Liver (tissue), 7 donors: ENCODE measurements at regions not wholly inside any gene's neighbourhood (a gene's known extent, or its start where the extent isn't known, plus 50 kb on each side); places are given as distances from the start of the nearest gene placed in this dataset.

Experiments
- DNase-seq: peaks from one replicate; pipeline ENCODE4 v3.0.0-alpha.2; 2017; ENCODE audit warnings: low spot score
- H3K27ac ChIP-seq, 2 donors: one replicate each; pipeline ENCODE4 v1.7.0; 2013; ENCODE audit warnings: inconsistent platforms in 2 of 2, low read length in 2 of 2, control low read depth in 1 of 2, low read depth in 1 of 2, mild to moderate bottlenecking in 1 of 2
- H3K27me3 ChIP-seq, 4 donors: one replicate each; pipeline versions ENCODE4 v1.6.1 to v1.7.0; 2013; ENCODE audit warnings: low read length in 3 of 4, inconsistent platforms in 1 of 4, mild to moderate bottlenecking in 1 of 4, moderate library complexity in 1 of 4; ENCODE audit not compliant: control insufficient read depth in 4 of 4, insufficient read depth in 4 of 4
- H3K36me3 ChIP-seq, 4 donors: one replicate each; pipeline versions ENCODE4 v1.6.1 to v1.7.0; 2013; ENCODE audit warnings: low read length in 3 of 4, mild to moderate bottlenecking in 3 of 4, low read depth in 1 of 4, moderate library complexity in 1 of 4; ENCODE audit not compliant: control insufficient read depth in 4 of 4, insufficient read depth in 3 of 4
- H3K4me1 ChIP-seq, 4 donors: one replicate each; pipeline versions ENCODE4 v1.6.1 to v1.7.0; 2013; ENCODE audit warnings: low read length in 3 of 4, mild to moderate bottlenecking in 3 of 4, moderate library complexity in 1 of 4; ENCODE audit not compliant: control insufficient read depth in 4 of 4, insufficient read depth in 4 of 4
- H3K4me3 ChIP-seq, 3 donors: one replicate each; pipeline versions ENCODE4 v1.6.1 to v1.7.0; 2013; ENCODE audit warnings: low read length in 3 of 3, control low read depth in 1 of 3, low read depth in 1 of 3, mild to moderate bottlenecking in 1 of 3
- H3K9ac ChIP-seq, 2 donors: one replicate each; pipeline ENCODE4 v1.7.0; 2013; ENCODE audit warnings: low read length in 2 of 2, mild to moderate bottlenecking in 2 of 2, moderate library complexity in 2 of 2, control low read depth in 1 of 2, low read depth in 1 of 2
- H3K9me3 ChIP-seq, 4 donors: one replicate each; pipeline versions ENCODE4 v1.6.1 to v1.7.0; 2013; ENCODE audit warnings: low read length in 3 of 4; ENCODE audit not compliant: control insufficient read depth in 4 of 4
- EGR1 ChIP-seq, 2 donors: IDR thresholded peaks; 2 replicates each; pipeline ENCODE4 v1.6.1; 2016 to 2018; ENCODE audit warnings: antibody characterized with exemption in 2 of 2, low read depth in 2 of 2
- FOXA1 ChIP-seq: IDR thresholded peaks from 2 replicates; pipeline ENCODE4 v1.6.1; 2016; ENCODE audit warnings: antibody characterized with exemption
- FOXA2 ChIP-seq: IDR thresholded peaks from 2 replicates; pipeline ENCODE4 v1.6.1; 2016; ENCODE audit warnings: antibody characterized with exemption
- HNF4A ChIP-seq, 2 donors: conservative IDR thresholded peaks; 2 replicates each; pipeline ENCODE4 v1.6.1; 2016; ENCODE audit warnings: antibody characterized with exemption in 2 of 2, mild to moderate bottlenecking in 2 of 2
- HNF4G ChIP-seq: IDR thresholded peaks from 2 replicates; pipeline ENCODE4 v1.6.1; 2016; ENCODE audit warnings: antibody characterized with exemption
- NR2F2 ChIP-seq: IDR thresholded peaks from 2 replicates; pipeline ENCODE4 v1.6.1; 2016; ENCODE audit warnings: antibody characterized with exemption
- RAD21 ChIP-seq, 2 donors: IDR thresholded peaks; 2 replicates each; pipeline ENCODE4 v1.6.1; 2016; ENCODE audit warnings: antibody characterized with exemption in 2 of 2, mild to moderate bottlenecking in 2 of 2
- RXRA ChIP-seq, 2 donors: IDR thresholded peaks; 2 replicates each; pipeline ENCODE4 v1.6.1; 2017 to 2018; ENCODE audit warnings: antibody characterized with exemption in 2 of 2, mild to moderate bottlenecking in 1 of 2
- SP1 ChIP-seq: IDR thresholded peaks from 2 replicates; pipeline ENCODE4 v1.6.1; 2018; ENCODE audit warnings: antibody characterized with exemption, mild to moderate bottlenecking
- TAF1 ChIP-seq: conservative IDR thresholded peaks from 2 replicates; pipeline ENCODE4 v1.6.1; 2016; ENCODE audit warnings: antibody characterized with exemption, mild to moderate bottlenecking
- YY1 ChIP-seq: IDR thresholded peaks from 2 replicates; pipeline ENCODE4 v1.6.1; 2016; ENCODE audit warnings: antibody characterized with exemption, mild to moderate bottlenecking
- WGBS: extraction: QIAGEN DNeasy Blood & Tissue Kit; methylation state at CpG from one replicate; pipeline ENCODE4 v1.1.7; 2013; 5-methylcytosine and 5-hydroxymethylcytosine counted together
- TF ChIP-seq, protein P1 (sequence below): IDR thresholded peaks from 2 replicates; pipeline ENCODE4 v1.6.1; 2016; ENCODE audit warnings: antibody characterized with exemption
- TF ChIP-seq, protein P2 (sequence below): IDR thresholded peaks from 2 replicates; pipeline ENCODE4 v1.6.1; 2016; ENCODE audit warnings: antibody characterized with exemption, mild to moderate bottlenecking
- TF ChIP-seq, protein P3 (sequence below): IDR thresholded peaks from 2 replicates; pipeline ENCODE4 v1.6.1; 2016; ENCODE audit warnings: antibody characterized with exemption
- donor health status: healthy.
- donor health status: healthy.
- donor health status: healthy.
- donor health status: healthy.

DNA sequence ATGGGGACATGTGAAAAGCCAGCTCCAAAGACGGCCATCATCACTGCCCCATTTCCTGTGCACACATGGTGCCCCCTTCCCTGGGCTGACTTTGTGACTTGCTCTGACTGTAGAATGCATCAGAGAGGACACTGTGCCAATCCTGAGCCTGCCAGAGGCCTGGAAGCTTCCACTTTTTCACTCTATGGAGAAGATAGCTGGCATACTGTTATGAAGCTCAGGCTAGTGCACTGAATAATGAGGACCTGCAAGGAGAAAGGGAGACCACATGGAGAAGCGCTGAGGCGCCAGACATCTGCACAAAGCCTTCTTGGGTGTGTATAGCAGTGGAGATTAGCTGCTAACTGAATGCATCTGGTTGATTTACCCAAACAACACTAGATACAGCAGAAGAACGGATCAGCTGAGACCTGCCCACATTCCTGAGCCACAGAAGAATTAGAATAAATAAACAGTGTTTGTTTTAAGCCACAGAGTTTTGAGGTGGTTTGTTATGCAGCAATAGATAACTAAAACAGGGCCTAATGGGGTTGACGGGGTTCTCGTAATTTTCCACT lies 58.9 kb upstream of the C10orf90 start:
- DNase-seq: no peak
- H3K4me3 ChIP-seq: no peak overlapping the region
- H3K27me3 ChIP-seq: no peaks in the 10 kb centered on the region
- no peak for TF ChIP-seq EGR1 (IDR thresholded peaks at IDR 0.05; ENCODE audit: low read depth in 2 of 2)
- TF ChIP-seq, protein P1, sequence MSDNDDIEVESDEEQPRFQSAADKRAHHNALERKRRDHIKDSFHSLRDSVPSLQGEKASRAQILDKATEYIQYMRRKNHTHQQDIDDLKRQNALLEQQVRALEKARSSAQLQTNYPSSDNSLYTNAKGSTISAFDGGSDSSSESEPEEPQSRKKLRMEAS: no peak
- TF ChIP-seq SP1: no peak
- TF ChIP-seq, protein P2, sequence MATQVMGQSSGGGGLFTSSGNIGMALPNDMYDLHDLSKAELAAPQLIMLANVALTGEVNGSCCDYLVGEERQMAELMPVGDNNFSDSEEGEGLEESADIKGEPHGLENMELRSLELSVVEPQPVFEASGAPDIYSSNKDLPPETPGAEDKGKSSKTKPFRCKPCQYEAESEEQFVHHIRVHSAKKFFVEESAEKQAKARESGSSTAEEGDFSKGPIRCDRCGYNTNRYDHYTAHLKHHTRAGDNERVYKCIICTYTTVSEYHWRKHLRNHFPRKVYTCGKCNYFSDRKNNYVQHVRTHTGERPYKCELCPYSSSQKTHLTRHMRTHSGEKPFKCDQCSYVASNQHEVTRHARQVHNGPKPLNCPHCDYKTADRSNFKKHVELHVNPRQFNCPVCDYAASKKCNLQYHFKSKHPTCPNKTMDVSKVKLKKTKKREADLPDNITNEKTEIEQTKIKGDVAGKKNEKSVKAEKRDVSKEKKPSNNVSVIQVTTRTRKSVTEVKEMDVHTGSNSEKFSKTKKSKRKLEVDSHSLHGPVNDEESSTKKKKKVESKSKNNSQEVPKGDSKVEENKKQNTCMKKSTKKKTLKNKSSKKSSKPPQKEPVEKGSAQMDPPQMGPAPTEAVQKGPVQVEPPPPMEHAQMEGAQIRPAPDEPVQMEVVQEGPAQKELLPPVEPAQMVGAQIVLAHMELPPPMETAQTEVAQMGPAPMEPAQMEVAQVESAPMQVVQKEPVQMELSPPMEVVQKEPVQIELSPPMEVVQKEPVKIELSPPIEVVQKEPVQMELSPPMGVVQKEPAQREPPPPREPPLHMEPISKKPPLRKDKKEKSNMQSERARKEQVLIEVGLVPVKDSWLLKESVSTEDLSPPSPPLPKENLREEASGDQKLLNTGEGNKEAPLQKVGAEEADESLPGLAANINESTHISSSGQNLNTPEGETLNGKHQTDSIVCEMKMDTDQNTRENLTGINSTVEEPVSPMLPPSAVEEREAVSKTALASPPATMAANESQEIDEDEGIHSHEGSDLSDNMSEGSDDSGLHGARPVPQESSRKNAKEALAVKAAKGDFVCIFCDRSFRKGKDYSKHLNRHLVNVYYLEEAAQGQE: no peak
- no peak for TF ChIP-seq YY1
- TF ChIP-seq TAF1: no peak
- no peak for TF ChIP-seq RAD21 (IDR thresholded peaks at IDR 0.05)
- TF ChIP-seq, protein P3, sequence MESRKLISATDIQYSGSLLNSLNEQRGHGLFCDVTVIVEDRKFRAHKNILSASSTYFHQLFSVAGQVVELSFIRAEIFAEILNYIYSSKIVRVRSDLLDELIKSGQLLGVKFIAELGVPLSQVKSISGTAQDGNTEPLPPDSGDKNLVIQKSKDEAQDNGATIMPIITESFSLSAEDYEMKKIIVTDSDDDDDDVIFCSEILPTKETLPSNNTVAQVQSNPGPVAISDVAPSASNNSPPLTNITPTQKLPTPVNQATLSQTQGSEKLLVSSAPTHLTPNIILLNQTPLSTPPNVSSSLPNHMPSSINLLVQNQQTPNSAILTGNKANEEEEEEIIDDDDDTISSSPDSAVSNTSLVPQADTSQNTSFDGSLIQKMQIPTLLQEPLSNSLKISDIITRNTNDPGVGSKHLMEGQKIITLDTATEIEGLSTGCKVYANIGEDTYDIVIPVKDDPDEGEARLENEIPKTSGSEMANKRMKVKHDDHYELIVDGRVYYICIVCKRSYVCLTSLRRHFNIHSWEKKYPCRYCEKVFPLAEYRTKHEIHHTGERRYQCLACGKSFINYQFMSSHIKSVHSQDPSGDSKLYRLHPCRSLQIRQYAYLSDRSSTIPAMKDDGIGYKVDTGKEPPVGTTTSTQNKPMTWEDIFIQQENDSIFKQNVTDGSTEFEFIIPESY: no peak
- TF ChIP-seq HNF4G: no peak
- TF ChIP-seq NR2F2: no peak
- no peak for TF ChIP-seq RXRA (IDR thresholded peaks at IDR 0.05)
- no peaks in the 10 kb centered on the region for H3K36me3 ChIP-seq
- H3K4me1 ChIP-seq: peaks cover 0 to 1% (median under 1%) of the 10 kb centered on the region in 4 donors
- H3K9ac ChIP-seq: no peak overlapping the region
- 73% methylated on average over 6 of the region's 6 CpGs for WGBS
- peaks cover 0 to 5% (median under 1%) of the 10 kb centered on the region in 4 donors for H3K9me3 ChIP-seq
- H3K27ac ChIP-seq: no peak overlapping the region

DNA sequence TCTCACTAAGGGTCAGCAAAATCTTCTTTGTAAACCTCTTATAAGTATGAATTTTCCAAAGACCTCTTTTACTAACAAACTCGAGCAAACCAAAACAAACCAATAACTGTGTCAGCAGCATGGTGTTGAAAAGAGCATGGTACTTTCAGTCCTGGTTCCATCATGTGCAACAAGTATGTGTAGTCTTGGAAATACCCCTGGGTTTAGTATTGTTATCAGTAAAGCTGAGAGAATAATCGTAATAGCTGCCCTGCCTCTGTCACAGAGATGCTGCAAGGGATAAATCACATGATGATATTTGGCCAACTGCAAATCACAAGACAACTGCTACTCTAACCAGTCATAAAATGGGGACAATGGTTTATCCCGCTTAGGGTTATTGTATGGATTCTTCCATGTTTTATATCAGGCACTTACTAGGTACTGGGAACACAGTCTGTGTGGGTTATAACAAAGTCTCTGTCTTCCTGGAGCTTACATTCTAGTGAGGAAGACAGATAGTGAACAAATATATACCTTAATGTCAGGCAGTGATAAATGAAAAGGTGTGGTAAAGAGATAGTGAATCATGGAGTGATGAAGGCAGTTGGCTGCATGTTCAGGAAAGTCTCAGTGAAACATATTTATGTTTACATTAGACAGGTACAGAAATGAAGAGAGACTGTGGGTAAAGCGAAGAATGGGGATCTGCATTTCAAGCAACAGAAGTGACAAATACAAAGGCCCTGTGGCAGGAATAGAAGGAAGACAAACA lies 60.5 kb upstream of the C10orf90 start:
- H3K4me1 ChIP-seq: peaks cover 0 to 10% (median 3%) of the 10 kb centered on the region in 4 donors
- no peaks in the 10 kb centered on the region for H3K27me3 ChIP-seq
- peaks cover 0 to 5% (median under 1%) of the 10 kb centered on the region in 4 donors for H3K9me3 ChIP-seq
- DNase-seq: no peak
- no peak overlapping the region for H3K27ac ChIP-seq
- no peak overlapping the region for H3K4me3 ChIP-seq
- no peaks in the 10 kb centered on the region for H3K36me3 ChIP-seq
- no peak overlapping the region for H3K9ac ChIP-seq
- TF ChIP-seq HNF4A (conservative IDR thresholded peaks at IDR 0.05) (no peak), FOXA2 (no peak), FOXA1 (no peak), EGR1 (IDR thresholded peaks at IDR 0.05; ENCODE audit: low read depth in 2 of 2) (no peak)
- TF ChIP-seq, protein P2: no peak
- TF ChIP-seq, protein P1: no peak
- WGBS: 75% methylated on average over 4 of the region's 4 CpGs
